HCT116 (cell line): ENCODE measurements at regions not wholly inside any gene's neighbourhood (a gene's known extent, or its start where the extent isn't known, plus 50 kb on each side); places are given as distances from the start of the nearest gene placed in this dataset.

Experiments used
- ATAC-seq: fragments of 200-7000 bp; cut with Tn5 transposase; 2 replicates; pipeline ENCODE4 v1.9.1; 2020; ENCODE audit warnings: mild to moderate bottlenecking, moderate library complexity
- BruUV-seq: library from RNA; stranded (reverse); fragments of 400-500 nt; replicated peaks from 2 replicates; lab custom pipeline; 2021; lab: Mats Ljungman, UMichigan
- CTCF ChIA-PET: fragments of 300-600 bp; sonication (Branson Sonifier 250); formaldehyde crosslinking; loops from one replicate; lab custom pipeline; 2021; ENCODE audit warnings: antibody characterized with exemption; lab: Charles Lee
- POLR2A ChIA-PET: fragments of 300-600, 350-600 bp; sonication (Branson Sonifier 250); formaldehyde crosslinking; loops from one replicate; lab custom pipeline; 2021; ENCODE audit warnings: antibody characterized with exemption; lab: Charles Lee
- RAD21 ChIA-PET, 2 experiments: fragments of 300-600 bp; sonication (Branson Sonifier 250); formaldehyde crosslinking; loops; one replicate each; lab custom pipeline; 2023; ENCODE audit warnings: low total read pairs in 2 of 2; ENCODE audit not compliant: uncharacterized antibody in 2 of 2, unreplicated experiment in 2 of 2, low non-redundant PET in 1 of 2; lab: Charles Lee
- DNase-seq: peaks from one replicate; pipeline ENCODE4 v3.0.0-alpha.2; 2010; ENCODE audit warnings: low read depth, low spot score
- H2AFZ ChIP-seq: fragments of 200-600 bp; shearing (Covaris generic), sonication (generic); 2 replicates; pipeline ENCODE4 v1.6.1; 2017; ENCODE audit warnings: low read depth, mixed run types, mixed read lengths, antibody characterized with exemption, low read length; ENCODE audit not compliant: poor library complexity, severe bottlenecking
- H3K27ac ChIP-seq: 2 replicates; pipeline ENCODE4 v1.5.1; 2012; ENCODE audit warnings: low read depth, low read length
- H3K27me3 ChIP-seq: fragments of 200-600 bp; sonication (generic); 2 replicates; pipeline ENCODE4 v1.6.1; 2016; ENCODE audit warnings: mixed run types, low read length, mixed read lengths; ENCODE audit not compliant: insufficient read depth
- H3K36me3 ChIP-seq, 2 experiments: fragments of 200-500 bp in 1 of 2; fragments of 200-600 bp in 1 of 2; sonication (Bioruptor generic) in 1 of 2; sonication (generic) in 1 of 2; 2 replicates each; pipeline versions ENCODE4 v1.5.1 to v1.6.1; 2014 to 2016; ENCODE audit warnings: low read length in 2 of 2, inconsistent platforms in 1 of 2, mixed read lengths in 1 of 2, mixed run types in 1 of 2; ENCODE audit not compliant: insufficient read depth in 2 of 2, control insufficient read depth in 1 of 2
- H3K4me1 ChIP-seq, 2 experiments: fragments of 200-600 bp in 1 of 2; sonication (generic) in 1 of 2; 2 replicates each; pipeline versions ENCODE4 v1.5.1 to v1.6.1; 2012 to 2017; ENCODE audit warnings: low read length in 2 of 2, inconsistent platforms in 1 of 2, mild to moderate bottlenecking in 1 of 2, mixed read lengths in 1 of 2, mixed run types in 1 of 2, moderate library complexity in 1 of 2; ENCODE audit not compliant: insufficient read depth in 2 of 2, control insufficient read depth in 1 of 2
- H3K4me2 ChIP-seq: fragments of 200-600 bp; sonication (generic); 2 replicates; pipeline ENCODE4 v1.6.1; 2017; ENCODE audit warnings: mixed run types, low read length, mixed read lengths
- H3K4me3 ChIP-seq, 2 experiments: fragments of 200-600 bp in 1 of 2; sonication (generic) in 1 of 2; replicated peaks in 1 of 2; 2 replicates each; pipeline ENCODE4 v1.5.1; 2011 to 2016; ENCODE audit warnings: low read length in 2 of 2, control low read depth in 1 of 2, low read depth in 1 of 2, mild to moderate bottlenecking in 1 of 2, mixed read lengths in 1 of 2, mixed run types in 1 of 2
- H3K79me2 ChIP-seq: fragments of 200-600 bp; sonication (generic); 2 replicates; pipeline ENCODE4 v1.6.1; 2017; ENCODE audit warnings: mild to moderate bottlenecking, mixed run types, low read length, moderate library complexity, mixed read lengths; ENCODE audit not compliant: insufficient read depth
- H3K9ac ChIP-seq: fragments of 200-600 bp; sonication (generic); 2 replicates; pipeline ENCODE4 v1.6.1; 2016; ENCODE audit warnings: low read length, mixed read lengths
- H3K9me2 ChIP-seq: fragments of 200-600 bp; sonication (generic), shearing (Covaris generic); 2 replicates; pipeline ENCODE4 v1.6.1; 2017; ENCODE audit warnings: mixed run types, mild to moderate bottlenecking, moderate library complexity; ENCODE audit not compliant: insufficient read depth
- H3K9me3 ChIP-seq, 2 experiments: fragments of 200-500 bp in 1 of 2; fragments of 200-600 bp in 1 of 2; sonication (Bioruptor generic) in 1 of 2; sonication (generic) in 1 of 2; 2 replicates each; pipeline ENCODE4 v1.6.1; 2014 to 2017; ENCODE audit warnings: low read length in 2 of 2, mixed read lengths in 2 of 2, inconsistent platforms in 1 of 2, low read depth in 1 of 2, mild to moderate bottlenecking in 1 of 2, mixed run types in 1 of 2, moderate library complexity in 1 of 2; ENCODE audit not compliant: control insufficient read depth in 1 of 2, insufficient read depth in 1 of 2
- H4K20me1 ChIP-seq: fragments of 200-600 bp; sonication (generic), shearing (Covaris generic); 2 replicates; pipeline ENCODE4 v1.6.1; 2017; ENCODE audit warnings: mixed run types, mild to moderate bottlenecking, moderate library complexity; ENCODE audit not compliant: insufficient read depth
- ATF3 ChIP-seq: IDR thresholded peaks from 2 replicates; pipeline ENCODE4 v1.6.1; 2012
- CBX3 ChIP-seq: IDR thresholded peaks from 2 replicates; pipeline ENCODE4 v1.6.1; 2012; ENCODE audit warnings: low read depth
- CTCF ChIP-seq, 3 experiments: fragments of 200-600 bp in 1 of 3; sonication (generic) in 1 of 3; IDR thresholded peaks in 2 of 3; conservative IDR thresholded peaks in 1 of 3; 2 replicates each; pipeline ENCODE4 v1.5.1; 2012 to 2017; ENCODE audit warnings: low read depth in 2 of 3, low read length in 2 of 3, antibody characterized with exemption in 1 of 3, borderline replicate concordance in 1 of 3, control low read depth in 1 of 3, mild to moderate bottlenecking in 1 of 3, mixed read lengths in 1 of 3, mixed run types in 1 of 3, moderate library complexity in 1 of 3; ENCODE audit not compliant: insufficient read depth in 1 of 3
- ELF1 ChIP-seq: IDR thresholded peaks from 2 replicates; pipeline ENCODE4 v1.6.1; 2012; ENCODE audit warnings: low read depth, borderline replicate concordance
- FOSL1 ChIP-seq: IDR thresholded peaks from 2 replicates; pipeline ENCODE4 v1.6.1; 2012; ENCODE audit warnings: low read depth
- JUND ChIP-seq: IDR thresholded peaks from 2 replicates; pipeline ENCODE4 v1.6.1; 2012
- MAX ChIP-seq: IDR thresholded peaks from 2 replicates; pipeline ENCODE4 v1.6.1; 2012
- POLR2AphosphoS5 ChIP-seq: IDR thresholded peaks from 2 replicates; pipeline ENCODE4 v1.6.1; 2011; ENCODE audit warnings: mild to moderate bottlenecking, low read depth, low read length, moderate library complexity
- RAD21 ChIP-seq: IDR thresholded peaks from 2 replicates; pipeline ENCODE4 v1.6.1; 2012; ENCODE audit warnings: low read depth, mild to moderate bottlenecking
- SP1 ChIP-seq: IDR thresholded peaks from 2 replicates; pipeline ENCODE4 v1.6.1; 2012; ENCODE audit warnings: low read depth
- SRF ChIP-seq: IDR thresholded peaks from 2 replicates; pipeline ENCODE4 v1.6.1; 2012; ENCODE audit warnings: low read depth
- TCF7L2 ChIP-seq: IDR thresholded peaks from 2 replicates; pipeline ENCODE4 v1.7.0; 2011; ENCODE audit warnings: borderline replicate concordance, inconsistent platforms; ENCODE audit not compliant: insufficient read depth, insufficient read length; ENCODE audit errors: extremely low read depth
- ZFX ChIP-seq: fragments of 450-650 bp; IDR thresholded peaks from 2 replicates; pipeline ENCODE4 v1.6.1; 2017
- ZNF274 ChIP-seq: fragments of 200-500 bp; sonication (Bioruptor generic); IDR thresholded peaks from 2 replicates; pipeline ENCODE4 v1.6.1; 2014; ENCODE audit warnings: mild to moderate bottlenecking, low read depth, low read length, inconsistent platforms
- intact Hi-C: fragments of 100-400 bp; cut with micrococcal nuclease; formaldehyde crosslinking; loops from 2 replicates; pipeline ENCODE4 v1.10.0; 2022
- TF ChIP-seq, protein P1 (sequence below): IDR thresholded peaks from 2 replicates; pipeline ENCODE4 v1.6.1; 2011; ENCODE audit warnings: mild to moderate bottlenecking, low read length, moderate library complexity; ENCODE audit not compliant: insufficient replicate concordance; ENCODE audit errors: extremely low read depth

- no peaks in the 10 kb centered on the region for H3K9me2 ChIP-seq
- DNase-seq, result no peak
- H3K4me1 ChIP-seq, result no peaks in the 10 kb centered on the region
Measured at GRCh38 chr4:62970846-62971245, 1438.4 kb downstream of the TECRL start.

DNA sequence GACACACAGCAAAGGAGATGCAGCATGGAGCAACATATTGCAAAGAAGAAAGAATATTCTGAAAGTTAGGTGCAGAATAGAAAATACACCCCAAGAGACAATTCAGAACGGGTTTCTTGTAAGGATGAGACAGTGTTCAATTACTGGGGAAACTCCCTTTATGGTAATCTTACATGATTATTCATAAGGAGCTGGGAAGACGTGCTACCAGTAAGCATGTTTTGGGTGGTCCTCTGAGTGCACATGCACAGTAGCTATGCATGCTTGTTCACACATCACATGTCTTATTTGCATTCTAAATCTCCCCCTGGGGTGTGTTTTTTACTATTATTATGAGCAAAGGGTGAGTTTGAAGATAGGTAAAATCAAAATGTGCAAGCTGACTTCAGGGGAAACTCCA, 1448.8 kb downstream of the TECRL start:
- Histone ChIP-seq H3K9me3 (peaks cover 13 to 28% of the 10 kb centered on the region in 2 experiments; a peak in 2 of 4 replicates), H3K4me2 (no peak overlapping the region), H3K79me2 (no peaks in the 10 kb centered on the region), H3K27ac (no peak overlapping the region), H3K36me3 (no peaks in the 10 kb centered on the region), H2AFZ (no peak overlapping the region), H3K9me2 (no peaks in the 10 kb centered on the region), H3K27me3 (no peaks in the 10 kb centered on the region), H4K20me1 (no peaks in the 10 kb centered on the region; the same call in 1 of the 2 replicates), H3K4me3 (no peak overlapping the region), H3K9ac (no peak overlapping the region), H3K4me1 (no peaks in the 10 kb centered on the region)
- intact Hi-C loops, result no loop called here
- no peak for DNase-seq
- no peak for ATAC-seq
- ChIA-PET POLR2A (no interaction called here), RAD21 (no interaction called here), CTCF (no interaction called here)
- BruUV-seq, result no TSS peak
- no peak for TF ChIP-seq MAX
- no peak for TF ChIP-seq SP1
- no peak for TF ChIP-seq CBX3
- no peak for TF ChIP-seq CTCF (IDR thresholded peaks at IDR 0.05 in 2 of 3, conservative IDR thresholded peaks at IDR 0.05 in 1 of 3; ENCODE audit: borderline replicate concordance in 1 of 3, insufficient read depth in 1 of 3, low read depth in 2 of 3, low read length in 2 of 3)
- TF ChIP-seq FOSL1, result no peak
- TF ChIP-seq TCF7L2, result no peak
- TF ChIP-seq, protein P1, sequence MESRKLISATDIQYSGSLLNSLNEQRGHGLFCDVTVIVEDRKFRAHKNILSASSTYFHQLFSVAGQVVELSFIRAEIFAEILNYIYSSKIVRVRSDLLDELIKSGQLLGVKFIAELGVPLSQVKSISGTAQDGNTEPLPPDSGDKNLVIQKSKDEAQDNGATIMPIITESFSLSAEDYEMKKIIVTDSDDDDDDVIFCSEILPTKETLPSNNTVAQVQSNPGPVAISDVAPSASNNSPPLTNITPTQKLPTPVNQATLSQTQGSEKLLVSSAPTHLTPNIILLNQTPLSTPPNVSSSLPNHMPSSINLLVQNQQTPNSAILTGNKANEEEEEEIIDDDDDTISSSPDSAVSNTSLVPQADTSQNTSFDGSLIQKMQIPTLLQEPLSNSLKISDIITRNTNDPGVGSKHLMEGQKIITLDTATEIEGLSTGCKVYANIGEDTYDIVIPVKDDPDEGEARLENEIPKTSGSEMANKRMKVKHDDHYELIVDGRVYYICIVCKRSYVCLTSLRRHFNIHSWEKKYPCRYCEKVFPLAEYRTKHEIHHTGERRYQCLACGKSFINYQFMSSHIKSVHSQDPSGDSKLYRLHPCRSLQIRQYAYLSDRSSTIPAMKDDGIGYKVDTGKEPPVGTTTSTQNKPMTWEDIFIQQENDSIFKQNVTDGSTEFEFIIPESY, result no peak
- TF ChIP-seq ATF3, result no peak
- TF ChIP-seq ZNF274, result no peak

More at GRCh38 chr4:62970846-62971245, 1438.4 kb downstream of the TECRL start:
- Histone ChIP-seq H3K79me2 (no peaks in the 10 kb centered on the region), H3K4me2 (no peak overlapping the region), H3K9me3 (peaks cover 9 to 15% of the 10 kb centered on the region in 2 experiments; a peak in 2 of 4 replicates)
- no peak for TF ChIP-seq RAD21
- no peak for TF ChIP-seq POLR2AphosphoS5
- no peak for TF ChIP-seq ZFX
- no peak for TF ChIP-seq JUND
- no peak for TF ChIP-seq FOSL1
- no peak for TF ChIP-seq ZNF274
- no peak for TF ChIP-seq MAX
- TF ChIP-seq TCF7L2, result no peak
- no peak for TF ChIP-seq SRF
- TF ChIP-seq ELF1, result no peak
- no peak for TF ChIP-seq ATF3
- TF ChIP-seq, all 23 proteins: peak for 0
- no TSS peak for BruUV-seq
- H3K4me3 ChIP-seq, result no peak overlapping the region
- no peak for ATAC-seq
- no peaks in the 10 kb centered on the region for H3K27me3 ChIP-seq
- RAD21 ChIA-PET, result no interaction called here
- intact Hi-C loops, result no loop called here
- H2AFZ ChIP-seq, result no peak overlapping the region
- no peak overlapping the region for H3K27ac ChIP-seq
- POLR2A ChIA-PET, result no interaction called here
- no peaks in the 10 kb centered on the region for H4K20me1 ChIP-seq
- H3K9ac ChIP-seq, result no peak overlapping the region
- CTCF ChIA-PET, result no interaction called here
- H3K36me3 ChIP-seq, result no peaks in the 10 kb centered on the region
